SW 1271 (cell line): ENCODE measurements at regions not wholly inside any gene's neighbourhood (a gene's known extent, or its start where the extent isn't known, plus 50 kb on each side); places are given as distances from the start of the nearest gene placed in this dataset.
"Not testable (repeated sequence)": the region's sequence is repeated elsewhere in the genome, so short reads cannot be mapped to it uniquely, and the experiment has no call there.

Experiments used
- DNase-seq, 2 experiments: peaks; one replicate each; lab custom pipeline; 2025; lab: John Stamatoyannopoulos, UW

DNA sequence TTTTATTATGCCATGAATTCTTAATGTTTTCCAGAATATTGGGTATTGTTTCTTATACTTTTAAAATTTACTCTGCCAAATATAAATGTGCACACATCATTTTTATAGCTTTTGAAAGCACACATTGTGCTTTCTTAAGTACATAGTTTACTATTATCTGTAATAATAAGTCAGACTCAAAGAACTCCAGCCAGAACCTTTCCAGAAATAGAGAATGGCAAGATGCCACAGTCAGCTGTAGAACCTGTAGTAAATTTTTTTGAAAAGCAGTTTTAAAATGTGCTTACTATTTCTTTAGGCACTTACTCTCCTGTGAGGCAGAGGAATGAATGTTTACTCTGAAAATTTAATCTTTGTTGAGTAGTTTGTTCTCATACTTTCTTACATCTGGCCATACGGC is 1287.1 kb downstream of the PCDH9 start:
- no peak for DNase-seq

DNA sequence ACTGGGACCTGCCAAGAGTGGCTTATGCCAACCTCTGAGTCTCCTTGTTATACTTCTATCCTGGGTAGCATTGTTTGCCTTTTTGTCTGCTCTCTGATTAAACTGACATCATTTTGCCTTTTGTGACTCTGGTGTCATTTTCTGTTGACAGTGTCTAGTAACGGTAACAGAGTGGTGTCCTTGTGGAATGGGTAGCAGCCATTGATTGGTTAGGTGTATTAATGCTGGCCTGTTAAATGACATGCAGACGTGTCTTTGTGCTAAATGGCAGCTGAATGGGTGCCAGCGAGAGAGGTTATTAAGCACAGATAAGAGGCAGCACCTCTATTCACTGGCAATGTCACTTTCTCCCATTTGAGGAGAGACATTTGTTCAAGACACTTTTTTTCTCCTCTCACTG is 1289.4 kb downstream of the PCDH9 start:
- DNase-seq = no peak

DNA sequence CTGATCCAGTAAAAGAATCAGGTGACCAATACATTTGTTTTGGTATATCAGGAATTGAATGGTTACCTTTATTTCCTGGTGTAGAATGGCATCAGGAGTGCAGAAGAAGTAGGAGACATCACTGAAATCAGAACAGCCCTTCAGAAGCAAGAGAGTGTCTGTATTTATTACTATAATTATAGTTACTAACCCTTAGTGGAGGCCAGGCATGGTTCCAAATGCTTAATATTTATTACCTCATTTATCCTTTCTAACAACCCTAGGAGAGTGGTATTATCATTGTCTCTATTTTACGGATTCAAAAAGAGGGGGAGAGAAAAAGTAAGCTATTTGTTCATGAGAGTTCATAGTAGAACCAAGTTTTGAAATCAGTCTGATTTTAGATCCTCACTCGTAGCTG is 1292.9 kb downstream of the PCDH9 start:
- DNase-seq = no peak

DNA sequence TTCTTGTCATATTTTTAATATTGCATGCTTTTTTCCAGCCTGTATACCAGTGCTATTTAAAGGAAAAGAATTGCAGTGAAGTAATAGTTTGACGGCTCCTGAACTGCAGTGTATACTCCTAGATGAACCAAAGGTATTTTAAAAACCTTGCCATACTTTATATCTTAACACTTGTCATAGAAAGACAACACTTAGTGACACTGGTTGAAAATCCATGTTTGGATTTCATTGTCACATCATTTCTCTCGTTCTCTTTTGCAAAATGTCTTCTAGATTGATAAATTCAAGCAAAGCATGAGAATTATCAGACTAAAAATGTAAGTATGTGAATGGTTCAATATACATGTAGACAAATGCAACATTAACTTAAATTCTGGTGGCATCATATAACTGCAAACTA is 1293.9 kb downstream of the PCDH9 start:
- no peak for DNase-seq

DNA sequence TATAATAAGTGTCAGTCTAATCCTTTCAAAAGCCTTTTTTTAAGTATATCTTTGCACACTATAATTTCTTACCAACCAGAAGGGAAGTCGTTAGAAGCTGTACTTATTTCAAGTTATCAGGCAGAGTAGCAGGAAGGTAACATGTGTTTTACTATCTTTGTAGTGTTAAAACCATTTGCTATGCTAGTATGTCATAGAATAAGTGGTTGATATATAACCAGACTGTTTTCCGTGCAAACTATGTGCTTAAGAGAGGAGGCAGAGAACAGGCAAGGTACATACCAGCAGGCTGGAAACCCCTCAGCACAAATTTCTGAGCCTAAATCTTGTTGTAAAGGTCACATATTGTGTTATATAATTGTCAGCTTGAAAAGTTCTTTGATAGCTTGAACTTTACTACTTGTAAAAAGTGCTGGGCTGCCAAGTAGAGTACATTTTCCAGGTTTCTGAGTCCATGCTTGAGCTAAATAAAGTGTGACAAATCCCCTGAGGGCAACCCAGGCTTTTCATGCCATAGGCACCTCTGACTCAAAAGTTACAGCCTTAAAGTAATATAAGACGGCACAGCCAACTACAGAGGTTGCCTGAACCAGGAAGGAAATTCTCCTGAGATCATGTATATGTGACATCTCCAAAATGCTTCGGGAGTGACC is 1297.4 kb downstream of the PCDH9 start:
- DNase-seq = no peak

DNA sequence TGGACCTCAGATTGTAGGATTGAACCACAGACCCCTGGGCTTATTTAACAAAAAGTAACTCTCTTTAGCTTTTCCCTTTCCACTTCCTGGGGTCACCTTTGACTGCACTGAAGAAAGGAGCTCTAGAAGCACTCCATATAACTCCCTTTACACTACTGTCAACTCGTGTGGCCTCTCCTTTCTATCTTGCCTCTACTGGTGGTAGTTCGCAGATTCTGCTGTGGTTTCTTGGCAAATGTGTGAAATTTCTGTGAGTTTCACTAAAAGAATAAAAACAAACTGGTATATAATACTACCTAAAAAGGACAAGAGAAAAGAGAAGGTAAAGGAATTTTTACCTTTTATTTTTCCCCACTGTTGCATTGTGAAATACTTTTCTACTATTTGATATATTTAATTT is 1298.1 kb downstream of the PCDH9 start:
- no peak for DNase-seq

DNA sequence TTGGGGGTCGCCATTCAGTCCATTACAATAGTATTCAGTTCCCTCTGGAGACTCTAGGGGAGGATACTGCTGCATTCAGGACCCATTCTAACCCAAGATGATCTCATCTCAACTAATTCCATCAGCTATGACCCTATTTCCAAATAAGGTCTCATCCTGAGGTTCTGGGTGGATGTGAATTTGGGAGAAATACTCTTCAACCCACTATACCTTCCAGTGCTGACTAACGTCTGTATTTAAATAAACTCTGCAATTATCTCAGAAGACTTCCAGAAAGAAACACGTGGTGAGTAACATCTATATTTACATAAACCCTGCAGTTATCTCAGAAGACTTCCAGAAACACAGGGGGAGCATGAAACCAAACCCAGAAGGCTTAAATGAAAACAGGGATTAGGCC is 1300.7 kb downstream of the PCDH9 start:
- no peak for DNase-seq

DNA sequence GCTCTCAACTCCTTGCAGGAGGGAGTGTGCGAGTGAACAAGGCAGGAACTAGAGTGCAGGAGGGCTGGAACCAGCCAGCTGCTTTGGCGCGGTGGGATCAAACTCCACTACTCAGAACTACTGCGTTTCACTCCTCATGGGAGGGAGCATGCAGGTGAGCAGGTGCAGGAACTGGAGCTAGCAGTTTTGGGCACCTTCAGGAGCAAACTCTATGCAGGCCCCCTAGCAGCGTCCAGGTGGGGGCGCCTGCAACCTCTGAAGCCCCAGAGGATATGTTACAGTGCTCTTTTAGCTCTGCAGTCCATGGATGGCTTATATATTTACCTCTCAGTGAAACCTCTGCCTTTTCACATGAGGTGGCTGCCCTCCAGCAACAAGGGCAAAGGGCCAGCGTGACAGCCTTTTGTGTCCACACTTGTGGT is 1303.4 kb downstream of the PCDH9 start:
- no peak for DNase-seq

DNA sequence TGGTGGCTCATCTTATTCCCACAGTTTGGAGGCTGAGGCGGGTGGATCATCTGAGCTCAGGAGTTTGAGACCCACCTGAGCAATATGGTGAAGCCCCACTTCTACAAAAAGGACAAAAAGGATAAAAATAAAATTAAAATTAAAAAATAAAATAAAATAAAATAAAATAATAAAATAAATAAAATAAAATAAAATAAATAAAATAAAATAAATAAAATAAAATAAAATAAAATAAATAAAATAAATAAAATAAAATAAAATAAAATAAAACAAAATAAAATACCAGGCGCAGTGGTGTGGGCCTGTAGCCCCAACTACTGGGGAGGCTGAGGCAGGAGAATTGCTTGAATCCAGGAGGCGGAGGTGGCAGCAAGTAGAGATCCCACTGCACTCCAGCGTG is 1307.3 kb downstream of the PCDH9 start:
- DNase-seq = not testable (repeated sequence)

DNA sequence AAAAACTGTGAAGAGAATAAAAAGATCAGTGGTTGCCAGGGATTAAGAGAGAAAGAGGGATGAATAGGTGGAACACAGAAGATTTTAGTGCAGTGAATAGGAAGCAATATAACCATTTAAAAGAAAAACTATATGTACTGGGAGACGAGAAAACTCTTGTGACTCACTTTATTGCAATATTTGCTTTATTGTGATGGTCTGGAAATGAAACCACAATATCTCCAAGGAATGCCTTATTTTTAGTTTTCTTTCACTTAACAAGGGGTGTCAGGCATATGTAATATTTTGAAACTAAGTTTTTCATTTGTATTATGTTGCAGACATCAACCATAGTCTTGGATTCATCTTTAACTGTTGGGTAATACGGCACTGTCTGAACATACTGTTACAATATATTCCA is 1308.2 kb downstream of the PCDH9 start:
- no peak for DNase-seq

DNA sequence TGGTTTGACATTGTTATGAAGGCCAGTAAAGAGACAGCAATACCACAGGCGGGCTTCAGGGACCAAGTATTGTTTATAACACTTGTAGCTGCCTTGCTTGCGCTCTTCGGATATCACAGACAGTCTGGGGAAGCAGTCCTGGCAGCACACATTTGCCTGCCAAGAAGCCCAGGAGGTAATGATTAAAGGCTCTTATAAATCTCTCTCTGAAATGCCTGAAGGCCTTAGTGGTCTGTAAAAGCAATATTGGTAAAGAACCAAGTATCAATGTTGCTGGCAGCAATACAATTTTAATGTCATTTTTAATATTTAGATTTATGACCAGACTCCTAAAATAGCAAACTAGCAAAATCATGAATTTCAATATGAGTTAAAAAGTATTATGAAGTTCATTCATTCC is 1312.4 kb downstream of the PCDH9 start:
- DNase-seq = no peak

DNA sequence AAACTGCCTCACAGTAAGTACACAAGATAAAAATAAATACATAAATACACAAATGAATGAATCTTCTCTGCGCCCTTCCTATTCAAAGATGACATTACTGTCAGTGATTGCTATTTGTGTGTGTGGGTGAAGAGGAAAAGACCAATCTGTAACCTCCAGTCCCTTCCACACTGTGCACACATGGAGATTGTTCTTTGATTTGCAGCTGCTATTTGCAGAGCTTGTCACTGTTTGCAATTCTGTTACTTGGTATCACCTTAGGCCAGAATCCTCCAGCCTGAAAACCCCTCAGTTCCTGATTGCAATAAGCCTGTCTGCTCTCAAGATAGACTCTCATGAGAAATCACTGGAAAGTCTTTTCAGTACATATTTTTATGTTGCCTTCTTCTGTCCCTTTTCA is 1314.9 kb downstream of the PCDH9 start:
- DNase-seq = no peak

DNA sequence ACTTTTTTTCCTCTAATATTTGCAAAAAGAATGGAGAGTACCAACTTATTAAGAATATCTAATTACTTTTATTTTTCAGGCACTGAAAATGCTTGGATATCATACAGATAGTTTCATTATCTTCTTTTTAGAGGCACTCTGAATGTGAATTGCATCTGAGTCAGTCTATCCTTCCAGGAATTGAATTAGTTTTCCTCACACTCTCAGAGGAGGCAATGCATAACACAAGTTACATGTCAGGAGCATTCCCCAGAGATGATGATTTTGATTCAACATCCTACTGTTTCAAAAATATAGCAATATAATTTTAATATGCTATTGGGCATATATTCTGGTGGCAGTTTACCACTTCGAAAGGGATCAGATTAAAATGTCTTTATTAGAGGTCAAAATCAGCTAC is 1315.4 kb downstream of the PCDH9 start:
- DNase-seq = no peak

DNA sequence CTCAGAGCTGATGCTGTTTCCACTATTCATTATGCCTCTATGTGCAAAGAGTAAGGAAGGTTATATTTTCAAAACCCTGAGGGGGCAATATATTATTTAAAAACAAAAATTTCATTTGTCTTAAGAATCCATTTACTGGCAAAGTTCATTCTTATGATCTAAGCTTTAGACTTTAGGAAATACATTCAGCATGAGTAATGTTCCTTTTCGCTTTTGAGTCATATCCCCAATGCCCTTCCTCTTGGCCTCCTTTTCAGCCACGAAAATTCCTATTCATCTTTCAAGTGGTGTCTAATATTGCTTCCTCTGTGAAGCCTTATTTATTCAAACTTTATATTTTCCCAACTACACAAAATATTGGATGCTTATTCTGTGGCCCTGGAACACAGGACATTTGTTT is 1317.0 kb downstream of the PCDH9 start:
- DNase-seq = peak in 1 of 2 experiments; percentile 56

DNA sequence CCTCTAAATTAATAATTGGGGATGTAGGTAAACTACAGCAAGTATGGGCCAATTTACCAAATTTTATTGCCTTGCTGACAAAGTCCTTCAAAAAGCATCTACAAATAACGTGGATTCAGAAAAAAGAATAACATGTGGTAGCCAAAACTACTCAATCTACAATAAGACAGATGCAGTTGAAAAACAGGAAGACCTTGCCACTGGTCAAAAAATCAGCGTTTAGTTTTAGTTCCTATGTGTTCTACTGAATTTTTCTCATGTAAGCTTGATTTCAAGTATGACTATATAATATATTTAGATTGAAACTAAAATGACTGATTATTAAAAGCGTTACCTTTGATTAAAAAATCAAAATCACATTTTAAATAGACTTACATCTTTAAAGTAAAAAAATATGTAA is 1317.6 kb downstream of the PCDH9 start:
- no peak for DNase-seq

DNA sequence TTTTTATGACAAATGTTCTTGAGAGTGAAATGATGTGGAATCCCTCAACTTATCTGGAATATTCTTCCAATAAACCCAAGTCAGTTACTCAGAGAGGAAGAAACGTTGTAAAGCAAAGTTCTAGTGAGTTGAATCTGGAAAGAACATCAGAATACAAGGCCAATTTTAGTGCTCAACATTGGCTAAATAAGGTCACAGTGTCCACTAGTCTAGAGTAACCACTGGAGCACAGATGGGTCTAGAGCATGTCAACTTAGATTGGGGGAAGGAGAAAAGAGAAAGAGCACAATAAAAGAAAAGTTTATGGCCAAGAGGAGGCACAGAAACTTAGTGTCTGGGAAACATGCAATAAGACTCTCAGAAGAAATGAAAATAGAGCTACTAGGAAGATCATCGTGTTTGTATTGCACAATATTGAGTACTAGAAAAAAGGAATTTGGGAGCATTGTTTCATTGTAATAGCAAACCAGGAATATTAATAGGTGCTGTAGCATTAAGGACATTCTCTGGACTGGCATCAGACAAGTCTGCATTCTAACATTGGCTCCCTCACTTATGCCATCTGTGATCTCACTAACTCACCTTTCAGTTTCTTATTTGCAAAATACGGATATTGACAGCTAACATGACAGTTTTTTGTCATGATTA is 1318.5 kb downstream of the PCDH9 start:
- no peak for DNase-seq

DNA sequence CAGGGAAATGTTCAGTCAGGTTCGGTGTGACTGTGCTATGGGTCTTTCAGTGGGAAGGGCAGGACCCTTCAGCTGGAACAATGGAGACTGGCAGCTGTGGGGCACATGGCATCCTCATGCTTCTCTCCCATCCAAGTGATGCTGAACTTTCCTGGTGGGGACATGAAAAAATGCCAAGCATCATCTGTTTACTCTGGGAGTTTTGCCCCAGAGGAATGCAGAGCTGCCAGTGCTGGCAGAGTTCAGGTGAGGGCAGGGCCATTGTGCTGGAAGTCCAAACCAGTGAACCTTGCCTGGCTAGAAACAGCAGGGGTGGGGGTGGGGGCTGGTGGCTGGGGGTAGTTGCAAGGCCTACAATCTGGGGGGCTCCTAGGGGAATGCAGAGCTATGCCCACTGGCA is 1320.6 kb downstream of the PCDH9 start:
- DNase-seq = no peak

DNA sequence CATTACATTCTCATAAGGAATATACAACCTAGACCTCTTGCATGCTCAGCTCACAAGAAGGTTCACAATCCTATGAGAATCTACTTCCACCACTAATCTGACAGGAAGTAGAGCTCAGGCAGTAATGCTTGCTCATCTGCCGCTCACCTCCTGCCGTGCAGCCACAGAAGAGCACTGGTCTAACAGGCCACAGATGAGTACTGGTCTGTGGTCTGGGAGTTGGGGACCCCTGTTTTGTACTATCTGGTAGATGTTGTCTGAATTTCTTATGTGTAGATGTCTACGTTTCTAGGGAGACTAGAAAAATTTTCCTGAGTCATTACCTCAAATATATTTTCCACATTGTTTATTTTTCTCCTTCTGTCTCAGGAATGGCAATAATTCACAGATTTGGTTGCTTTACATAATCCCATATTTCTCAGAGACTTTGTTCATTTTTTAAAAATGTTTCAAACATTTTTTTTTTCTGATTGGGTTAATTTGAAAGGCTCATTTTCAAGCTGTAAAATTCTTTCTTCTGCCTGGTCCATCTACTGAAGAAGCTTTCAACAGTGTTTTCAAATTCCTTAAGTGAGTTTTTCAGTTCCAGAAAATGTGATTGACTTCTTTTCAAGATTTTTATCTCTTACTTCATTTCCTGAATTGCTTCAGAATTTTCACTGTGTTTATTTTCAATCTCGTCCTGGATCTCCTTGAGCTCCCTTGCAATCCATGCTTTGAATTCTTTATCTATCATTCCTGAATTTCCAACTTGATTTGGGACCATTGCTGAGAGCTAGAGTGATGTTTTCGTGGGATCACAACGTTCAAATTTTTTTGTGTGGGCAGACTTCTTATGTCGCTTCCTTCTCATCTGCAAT is 1322.2 kb downstream of the PCDH9 start:
- DNase-seq = no peak

DNA sequence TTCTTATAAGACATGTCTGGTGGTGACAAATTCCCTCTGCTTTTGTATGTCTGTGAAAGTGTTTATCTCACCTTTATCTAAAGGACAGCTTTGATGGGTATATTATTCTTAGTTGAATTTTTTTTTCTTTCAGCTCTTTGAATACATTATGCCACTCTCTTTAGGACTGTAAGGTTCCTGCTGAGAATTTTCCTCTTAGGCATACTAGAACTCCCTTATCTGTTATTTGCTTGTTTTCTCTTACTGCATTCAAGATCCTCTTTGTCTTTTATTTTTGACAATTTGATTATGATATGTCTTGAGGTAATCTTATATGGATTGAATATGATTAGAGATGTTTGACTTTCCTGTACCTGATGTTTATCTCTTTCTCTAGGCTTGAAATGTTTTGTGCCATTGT is 1328.4 kb downstream of the PCDH9 start:
- no peak for DNase-seq

DNA sequence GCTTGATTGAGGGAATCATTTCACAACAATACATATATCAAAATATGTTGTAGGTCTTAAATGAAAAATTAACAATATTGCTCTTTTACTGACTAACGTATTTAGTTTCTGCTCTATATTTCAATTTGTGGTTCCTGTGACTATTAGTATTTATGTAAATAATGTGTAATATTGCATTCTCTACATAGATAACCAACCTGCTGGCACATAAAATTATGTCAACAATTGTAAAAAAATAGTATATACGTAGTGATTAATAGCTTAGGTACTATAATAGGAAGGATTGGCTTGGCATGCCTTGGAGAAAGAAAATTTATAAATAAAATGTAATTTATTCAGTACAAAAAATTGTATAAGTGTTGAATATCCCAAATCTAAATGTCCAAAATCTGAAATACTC is 1336.1 kb downstream of the PCDH9 start:
- DNase-seq = no peak

DNA sequence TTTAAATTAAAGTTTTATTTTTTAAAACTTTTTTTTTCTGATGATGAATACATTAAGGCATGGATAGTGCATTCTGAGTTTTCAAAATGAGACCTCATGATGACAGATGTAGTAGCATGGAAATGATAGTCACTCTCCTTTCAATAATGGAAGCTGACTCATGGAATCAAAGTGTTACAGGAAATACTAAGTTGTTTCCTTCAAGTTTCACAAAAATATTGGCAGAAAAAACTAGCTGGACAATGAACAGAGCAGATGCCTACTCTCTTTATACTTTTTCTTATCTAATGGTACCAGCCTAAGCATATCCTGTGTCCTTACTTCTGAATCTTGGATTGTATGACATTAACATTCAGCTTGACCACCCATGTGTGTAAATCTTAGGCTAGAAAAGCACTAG is 1337.3 kb downstream of the PCDH9 start:
- DNase-seq = no peak

DNA sequence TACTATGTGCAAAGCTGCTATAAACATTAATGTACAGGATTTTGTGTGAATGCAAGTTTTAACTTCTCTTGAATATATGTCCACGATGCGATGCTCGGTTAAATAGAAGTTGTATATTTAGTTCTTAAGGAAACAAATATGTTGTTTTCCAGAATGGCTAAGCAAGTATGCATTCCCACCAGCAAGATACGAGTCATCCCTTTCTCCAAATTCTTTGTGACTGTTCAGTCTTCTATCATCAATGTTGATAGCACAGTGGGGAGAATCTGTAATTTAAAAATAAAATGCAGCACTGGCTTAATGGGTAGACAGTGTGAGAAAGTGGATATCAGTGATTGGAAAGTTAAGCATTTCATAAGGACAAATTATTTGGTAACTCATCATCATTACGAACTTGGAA is 1340.8 kb downstream of the PCDH9 start:
- DNase-seq = no peak

DNA sequence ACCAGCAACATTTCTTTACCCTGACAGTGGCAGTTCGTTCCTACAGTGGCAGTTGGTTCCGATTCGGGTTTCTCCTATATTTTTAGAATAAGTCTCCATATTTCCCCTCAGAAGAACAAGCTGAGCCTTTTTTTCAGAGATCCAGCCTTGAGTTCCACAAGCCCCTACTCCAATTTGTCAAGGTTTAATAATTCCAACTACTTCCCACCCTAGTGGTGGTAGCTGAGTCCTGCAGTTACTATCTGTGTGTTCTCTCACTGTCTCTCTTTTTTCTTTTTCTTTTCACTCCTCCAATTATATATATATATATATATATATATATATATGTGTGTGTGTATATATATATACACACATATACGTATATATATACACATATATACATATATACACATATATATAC is 1347.3 kb downstream of the PCDH9 start:
- no peak for DNase-seq
